Natural killer cell (primary cell): ENCODE measurements at regions not wholly inside any gene's neighbourhood (a gene's known extent, or its start where the extent isn't known, plus 50 kb on each side); places are given as distances from the start of the nearest gene placed in this dataset.

Experiments used
- ATAC-seq, 3 donors: fragments of 150-1000 bp in 2 of 3; fragments of 200-7000 bp in 1 of 3; cut with Tn5 transposase; 1 replicate in 1 of 3; 2 replicates in 2 of 3; pipeline ENCODE4 v1.10.0; 2021; ENCODE audit warnings: mild to moderate bottlenecking in 2 of 3, moderate library complexity in 2 of 3
- DNase-seq, 2 donors: peaks; one replicate each; pipeline versions ENCODE4 v3.0.0 to v3.0.0-alpha.2; 2013 to 2021; ENCODE audit warnings: mixed read lengths in 1 of 2
- H3K27ac ChIP-seq: one replicate; pipeline ENCODE4 v1.5.1; 2013; ENCODE audit warnings: mild to moderate bottlenecking, low read length
- H3K27me3 ChIP-seq: one replicate; pipeline ENCODE4 v1.6.1; 2013; ENCODE audit warnings: low read length; ENCODE audit not compliant: control insufficient read depth, insufficient read depth
- H3K36me3 ChIP-seq: one replicate; pipeline ENCODE4 v1.6.1; 2013; ENCODE audit warnings: low read length; ENCODE audit not compliant: control insufficient read depth, insufficient read depth
- H3K4me1 ChIP-seq: one replicate; pipeline ENCODE4 v1.6.1; 2013; ENCODE audit warnings: low read length; ENCODE audit not compliant: control insufficient read depth, insufficient read depth
- H3K4me3 ChIP-seq: one replicate; pipeline ENCODE4 v1.5.1; 2013; ENCODE audit warnings: low read length
- H3K9me3 ChIP-seq: one replicate; pipeline ENCODE4 v1.6.1; 2013; ENCODE audit warnings: low read length; ENCODE audit not compliant: control insufficient read depth, insufficient read depth
- H3K27ac Mint-ChIP-seq, 2 donors: one replicate each; pipeline ENCODE4 v1.8.0; 2022; ENCODE audit warnings: mild to moderate bottlenecking in 2 of 2, mixed read lengths in 2 of 2, moderate library complexity in 1 of 2
- H3K27me3 Mint-ChIP-seq, 2 donors: one replicate each; pipeline ENCODE4 v1.8.0; 2022; ENCODE audit warnings: low read depth in 2 of 2, mixed read lengths in 2 of 2
- H3K36me3 Mint-ChIP-seq: one replicate; pipeline ENCODE4 v1.8.0; 2022; ENCODE audit warnings: mixed read lengths
- H3K4me1 Mint-ChIP-seq, 2 donors: one replicate each; pipeline ENCODE4 v1.8.0; 2022; ENCODE audit warnings: mixed read lengths in 2 of 2
- H3K4me3 Mint-ChIP-seq: one replicate; pipeline ENCODE4 v1.8.0; 2022; ENCODE audit warnings: mild to moderate bottlenecking, moderate library complexity, mixed read lengths
- H3K9me3 Mint-ChIP-seq, 2 donors: one replicate each; pipeline ENCODE4 v1.8.0; 2022; ENCODE audit warnings: mixed read lengths in 2 of 2
- CTCF ChIP-seq: fragments of 200-600 bp; IDR thresholded peaks from one replicate; pipeline ENCODE4 v1.8.0; 2022; ENCODE audit warnings: antibody characterized with exemption
- WGBS: methylation state at CpG from one replicate; pipeline ENCODE4 v1.1.7; 2013; ENCODE audit warnings: missing lambda C conversion rate; ENCODE audit not compliant: insufficient coverage; 5-methylcytosine and 5-hydroxymethylcytosine counted together
- intact Hi-C: fragments of 100-400 bp; cut with micrococcal nuclease; formaldehyde crosslinking; loops from one replicate; pipeline ENCODE4 v1.14.2; 2022

GRCh38 chr13:106350208-106350607, 185.3 kb downstream of the EFNB2 start:
- Histone ChIP-seq H3K4me3 (no peak overlapping the region), H3K36me3 (no peaks in the 10 kb centered on the region), H3K27me3 (peaks cover 24% of the 10 kb centered on the region), H3K27ac (no peak overlapping the region), H3K4me1 (no peaks in the 10 kb centered on the region), H3K9me3 (no peaks in the 10 kb centered on the region)
- Mint-ChIP-seq H3K36me3 (no peaks in the 10 kb centered on the region), H3K27me3 (peaks cover 5 to 16% of the 10 kb centered on the region in 2 donors), H3K4me1 (no peaks in the 10 kb centered on the region), H3K9me3 (peaks cover 0 to 2% of the 10 kb centered on the region in 2 donors), H3K27ac (no peak overlapping the region), H3K4me3 (no peak overlapping the region)
- TF ChIP-seq CTCF = no peak
- ATAC-seq (no peak), DNase-seq (no peak)
- WGBS = 73% methylated on average over 4 of the region's 4 CpGs
- intact Hi-C loops = loop anchor here (5.0 kb wide), 1 partner anchor 808 kb away; no protein-coding TSS in a partner anchor

GRCh38 chr13:106349080-106349931, 186.2 kb downstream of the EFNB2 start:
- WGBS = 5% methylated on average over 29 of the region's 30 CpGs
- DNase-seq (no peak), ATAC-seq (no peak)
- Mint-ChIP-seq H3K4me3 (no peak overlapping the region), H3K9me3 (peaks cover 0 to 2% of the 10 kb centered on the region in 2 donors), H3K36me3 (no peaks in the 10 kb centered on the region), H3K4me1 (no peaks in the 10 kb centered on the region), H3K27ac (no peak overlapping the region), H3K27me3 (peaks cover 5 to 16% of the 10 kb centered on the region in 2 donors)
- no peaks in the 10 kb centered on the region for H3K4me1 ChIP-seq
- no peak overlapping the region for H3K4me3 ChIP-seq
- peaks cover 24% of the 10 kb centered on the region for H3K27me3 ChIP-seq
- no peaks in the 10 kb centered on the region for H3K9me3 ChIP-seq
- H3K27ac ChIP-seq = no peak overlapping the region
- no peaks in the 10 kb centered on the region for H3K36me3 ChIP-seq
- TF ChIP-seq CTCF = no peak
- intact Hi-C loops = no loop called here

- Mint-ChIP-seq H3K4me1 (no peaks in the 10 kb centered on the region), H3K4me3 (no peak overlapping the region), H3K36me3 (no peaks in the 10 kb centered on the region), H3K9me3 (no peaks in the 10 kb centered on the region), H3K27ac (no peak overlapping the region), H3K27me3 (peaks cover 5 to 16% of the 10 kb centered on the region in 2 donors)
- no peak for DNase-seq
- no peak overlapping the region for H3K4me3 ChIP-seq
- H3K4me1 ChIP-seq = no peaks in the 10 kb centered on the region
- intact Hi-C loops = no loop called here
- H3K9me3 ChIP-seq = no peaks in the 10 kb centered on the region
- no peaks in the 10 kb centered on the region for H3K36me3 ChIP-seq
- ATAC-seq = no peak
- peaks cover 24% of the 10 kb centered on the region for H3K27me3 ChIP-seq
- H3K27ac ChIP-seq = no peak overlapping the region
- no peak for TF ChIP-seq CTCF
- WGBS = 88% methylated on average over 4 of the region's 6 CpGs
Measured at GRCh38 chr13:106348075-106348840, 187.2 kb downstream of the EFNB2 start.
